ENCODE measurements at regions not wholly inside any gene's neighbourhood (a gene's known extent, or its start where the extent isn't known, plus 50 kb on each side); places are given as distances from the start of the nearest gene placed in this dataset.

DNA sequence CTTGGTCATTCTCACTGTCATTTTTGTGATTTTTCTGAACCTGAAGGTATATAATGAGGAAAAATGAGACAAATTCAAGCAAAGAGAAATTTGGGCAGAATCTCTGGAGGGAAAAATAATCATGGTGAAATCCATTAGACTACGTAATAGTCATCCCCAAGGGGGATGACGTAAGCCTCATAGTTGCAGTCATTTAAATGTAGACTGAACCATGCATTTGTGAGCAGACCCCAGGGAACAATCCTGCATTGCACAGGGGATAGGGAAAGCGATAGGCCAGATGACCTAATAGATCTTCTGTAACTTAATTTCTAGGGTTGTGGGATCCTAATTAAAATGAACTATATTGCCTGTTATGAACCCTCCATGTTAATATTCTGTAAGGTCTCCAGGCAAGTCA, 167.4 kb upstream of the C1orf21 start:
- CTCF ChIA-PET (ENCODE audit: partially characterized antibody): interaction anchor here (0.6 to 2.0 kb wide), 4 partner anchors 13 to 473 kb away, joined by 3 to 6 read pairs (median 4); no protein-coding TSS in a partner anchor
- 65% methylated on average over 3 of the region's 3 CpGs; no CpG with 5 or more reads in 1 of the 2 experiments for WGBS, 2 experiments (ENCODE audit: extremely low coverage in 1 of 2, insufficient coverage in 1 of 2, insufficient read length in 1 of 2, insufficient replicate concordance in 2 of 2, low coverage in 1 of 2, low lambda C conversion rate in 2 of 2, missing lambda C conversion rate in 1 of 2)

More for the DNA sequence above, 167.4 kb upstream of the C1orf21 start:
- Histone ChIP-seq H3K23me2 (ENCODE audit: low read depth, low read length) (no peaks in the 10 kb centered on the region), H2BK5ac (ENCODE audit: low read depth, low read length) (no peak overlapping the region), H3K4me1 (replicated peaks in 1 of 4; ENCODE audit: control insufficient read depth in 3 of 4, insufficient read depth in 4 of 4, low read length in 3 of 4) (no peaks in the 10 kb centered on the region), H2BK15ac (ENCODE audit: low read length) (no peak overlapping the region), H4K5ac (ENCODE audit: insufficient read length, low read depth, low read length) (no peak overlapping the region), H2AK5ac (ENCODE audit: low read depth, low read length) (no peak overlapping the region), H3K4ac (replicated peaks; ENCODE audit: insufficient read length, low read depth, low read length) (no peak overlapping the region), H2BK120ac (replicated peaks; ENCODE audit: low read depth, low read length) (no peak overlapping the region), H3K79me2 (ENCODE audit: control insufficient read depth in 1 of 2, insufficient read depth in 2 of 2, low read length in 2 of 2) (no peaks in the 10 kb centered on the region), H2BK12ac (ENCODE audit: low read depth, low read length) (no peak overlapping the region), H2AFZ (ENCODE audit: low read length) (no peak overlapping the region), H3K23ac (ENCODE audit: insufficient read length) (no peak overlapping the region), H3K79me1 (ENCODE audit: low read depth, low read length) (no peaks in the 10 kb centered on the region), H2BK20ac (ENCODE audit: low read length) (no peak overlapping the region), H3K4me2 (ENCODE audit: insufficient read depth in 1 of 2, low read depth in 2 of 2, low read length in 2 of 2) (no peak overlapping the region), H3K9ac (replicated peaks in 1 of 4; ENCODE audit: extremely low read depth in 1 of 4, low read depth in 3 of 4, low read length in 3 of 4) (no peak overlapping the region), H3K14ac (ENCODE audit: insufficient read length) (no peak overlapping the region), H4K8ac (ENCODE audit: extremely low read depth, insufficient read depth, low read length) (no peak overlapping the region), H3K4me3 (ENCODE audit: extremely low read depth in 1 of 4, insufficient read depth in 2 of 4, low read depth in 3 of 4, low read length in 4 of 4) (no peak overlapping the region), H4K20me1 (replicated peaks in 1 of 2; ENCODE audit: control insufficient read depth in 1 of 2, insufficient read depth in 2 of 2, low read length in 2 of 2) (no peaks in the 10 kb centered on the region), H3K18ac (ENCODE audit: extremely low read depth, low read length) (no peak overlapping the region), H3K56ac (replicated peaks; ENCODE audit: insufficient read length, low read depth, low read length) (no peak overlapping the region), H4K91ac (replicated peaks; ENCODE audit: insufficient read length, low read length) (no peak overlapping the region), H3K27me3 (replicated peaks in 1 of 4; ENCODE audit: control insufficient read depth in 3 of 4, extremely low read depth in 1 of 4, insufficient read depth in 3 of 4, low read length in 3 of 4) (peaks cover 2 to 7% (median 7%) of the 10 kb centered on the region in 4 experiments), H3K9me3 (ENCODE audit: insufficient read depth in 2 of 2, low read depth in 1 of 2, low read length in 1 of 2) (no peaks in the 10 kb centered on the region), H3K27ac (ENCODE audit: low read depth, low read length) (no peak overlapping the region), H3K36me3 (ENCODE audit: control insufficient read depth in 2 of 4, insufficient read depth in 4 of 4, low read length in 3 of 4) (no peaks in the 10 kb centered on the region)
- no peak for DNase-seq (ENCODE audit: low read depth in 1 of 2, low spot score in 2 of 2)
- POLR2A ChIA-PET (ENCODE audit: partially characterized antibody): no interaction called here
- FAIRE-seq: no peak
- TF ChIP-seq ZNF274 (IDR thresholded peaks at IDR 0.05; ENCODE audit: borderline replicate concordance, extremely low read depth, low read length) (no peak), SIRT6 (IDR thresholded peaks at IDR 0.05; ENCODE audit: low read length) (no peak)
- TF ChIP-seq, protein P1, sequence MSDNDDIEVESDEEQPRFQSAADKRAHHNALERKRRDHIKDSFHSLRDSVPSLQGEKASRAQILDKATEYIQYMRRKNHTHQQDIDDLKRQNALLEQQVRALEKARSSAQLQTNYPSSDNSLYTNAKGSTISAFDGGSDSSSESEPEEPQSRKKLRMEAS (IDR thresholded peaks at IDR 0.05): no peak
